ENCODE measurements at regions not wholly inside any gene's neighbourhood (a gene's known extent, or its start where the extent isn't known, plus 50 kb on each side); places are given as distances from the start of the nearest gene placed in this dataset.
"Not testable (repeated sequence)": the region's sequence is repeated elsewhere in the genome, so short reads cannot be mapped to it uniquely, and the experiment has no call there.

GRCh38 chr2:240383099-240383758 is 52.2 kb upstream of the GPC1 start:
- no peak for DNase-seq

- no peak for DNase-seq
Observed at GRCh38 chr2:240383871-240384700, 51.4 kb upstream of the GPC1 start.

DNA sequence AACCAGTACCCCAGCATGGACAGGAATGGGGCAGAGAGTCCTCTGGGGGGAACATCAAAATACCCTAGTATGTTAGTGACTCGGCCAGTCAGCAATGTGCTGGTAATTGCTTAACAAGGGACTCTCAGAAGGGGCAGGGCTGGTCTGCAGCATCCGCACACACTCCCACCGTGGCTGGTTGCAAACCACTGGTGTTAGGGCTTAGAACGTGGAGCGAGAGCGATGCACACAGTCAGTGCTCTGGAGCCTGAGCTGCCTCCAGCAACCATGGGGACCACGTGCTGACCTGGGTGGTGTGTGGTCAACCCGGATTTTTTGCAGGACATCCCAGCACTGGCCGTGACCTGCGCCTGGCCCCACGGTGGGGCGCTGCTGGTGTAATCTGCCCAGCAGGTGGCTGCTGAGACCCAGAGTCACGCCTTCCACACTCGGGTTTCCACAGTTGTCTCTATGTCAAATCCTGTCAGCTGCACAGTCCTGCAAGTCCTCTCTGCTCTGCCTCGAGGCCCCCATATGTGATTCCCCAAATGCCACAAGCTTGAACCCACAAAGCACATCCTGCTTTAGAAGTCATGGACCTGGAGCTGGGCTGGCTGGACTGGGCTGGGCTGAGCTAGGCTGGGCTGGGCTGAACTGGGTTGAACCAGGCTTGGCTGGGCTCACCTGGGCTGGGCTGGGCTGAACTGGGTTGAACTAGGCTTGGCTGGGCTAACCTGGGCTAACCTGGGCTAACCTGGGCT is 50.6 kb upstream of the GPC1 start:
- DNase-seq, result no peak

DNA sequence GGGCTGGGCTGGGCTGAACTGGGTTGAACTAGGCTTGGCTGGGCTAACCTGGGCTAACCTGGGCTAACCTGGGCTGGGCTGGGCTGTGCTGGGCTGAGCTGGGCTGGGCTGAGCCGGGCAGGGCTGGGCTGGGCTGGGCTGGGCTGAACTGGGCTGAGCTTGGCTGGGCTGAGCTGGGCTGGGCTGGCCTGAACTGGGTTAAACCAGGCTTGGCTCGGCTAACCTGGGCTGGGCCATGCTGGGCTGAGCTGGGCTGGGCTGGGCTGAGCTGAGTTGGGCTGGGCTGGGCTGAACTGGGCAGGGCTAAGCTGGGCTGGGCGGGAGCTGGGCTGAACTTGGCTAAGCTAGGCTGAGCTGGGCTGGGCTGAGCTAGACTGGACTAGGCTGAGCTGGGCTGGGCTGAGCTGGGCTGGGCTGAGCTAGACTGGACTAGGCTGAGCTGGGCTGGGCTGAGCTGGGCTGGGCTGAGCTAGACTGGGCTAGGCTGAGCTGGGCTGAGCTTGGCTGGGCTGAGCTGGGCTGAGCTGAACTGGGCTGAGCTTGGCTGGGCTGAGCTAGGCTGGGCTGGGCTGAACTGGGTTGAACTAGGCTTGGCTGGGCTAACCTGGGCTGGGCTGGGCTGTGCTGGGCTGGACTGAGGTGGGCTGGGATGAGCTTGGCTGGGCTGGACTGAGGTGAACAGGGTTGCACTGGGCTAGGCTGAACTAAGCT is 49.9 kb upstream of the GPC1 start:
- DNase-seq, result not testable (repeated sequence)

All from NCI-H226 (cell line).